A549 (cell line): ENCODE measurements at regions not wholly inside any gene's neighbourhood (a gene's known extent, or its start where the extent isn't known, plus 50 kb on each side); places are given as distances from the start of the nearest gene placed in this dataset.

Experiments used
- ATAC-seq, 2 experiments: fragments of 200-7000 bp in 1 of 2; fragments of >200 bp in 1 of 2; cut with Nextera tagmentation in 1 of 2; cut with Tn5 transposase in 1 of 2; 3 replicates each; pipeline versions ENCODE4 v1.8.0 to v1.9.1; 2018 to 2020; ENCODE audit warnings: mild to moderate bottlenecking in 1 of 2, moderate library complexity in 1 of 2
- CTCF ChIA-PET: fragments of 300-600 bp; sonication (Branson Sonifier 250); formaldehyde crosslinking; extraction: SDS; loops from one replicate; lab custom pipeline; 2021; ENCODE audit warnings: antibody characterized with exemption, inconsistent platforms; lab: Yijun Ruan, JAX
- POLR2A ChIA-PET: fragments of 350-600 bp; formaldehyde crosslinking; extraction: SDS; loops from one replicate; lab custom pipeline; 2021; ENCODE audit warnings: antibody characterized with exemption, inconsistent platforms; lab: Yijun Ruan, JAX
- DNase-seq, 2 experiments: peaks; one replicate each; pipeline versions ENCODE4 v3.0.0 to v3.0.0-alpha.2; 2011 to 2016; ENCODE audit warnings: low read depth in 1 of 2, low spot score in 1 of 2
- FAIRE-seq: peaks from 2 replicates; lab custom pipeline; 2011; peaks lifted over from hg19 to GRCh38; lab: Jason Lieb, UNC
- H3K27ac ChIP-seq, 2 experiments: fragments of >200 bp; sonication (Bioruptor Twin); formaldehyde crosslinking; 3 replicates each; pipeline ENCODE4 v1.5.1; 2016 to 2017
- H3K4me1 ChIP-seq: fragments of >200 bp; sonication (Bioruptor Twin); formaldehyde crosslinking; 3 replicates; pipeline ENCODE4 v1.6.1; 2016
- H3K4me2 ChIP-seq: fragments of >200 bp; sonication (Bioruptor Twin); formaldehyde crosslinking; 3 replicates; pipeline ENCODE4 v1.6.1; 2016
- H3K4me3 ChIP-seq: fragments of >200 bp; sonication (Bioruptor Twin); formaldehyde crosslinking; 3 replicates; pipeline ENCODE4 v1.5.1; 2016
- H3K9me3 ChIP-seq: fragments of >200 bp; sonication (Bioruptor Twin); formaldehyde crosslinking; 3 replicates; pipeline ENCODE4 v1.6.1; 2016
- CBX8 ChIP-seq: fragments of 200-600 bp; sonication (generic); IDR thresholded peaks from 2 replicates; pipeline ENCODE4 v1.6.1; 2016
- CEBPB ChIP-seq, 2 experiments: fragments of >200 bp in 1 of 2; sonication (Bioruptor Twin) in 1 of 2; formaldehyde crosslinking in 1 of 2; IDR thresholded peaks; 2 replicates each; pipeline ENCODE4 v1.6.1; 2012 to 2016
- CHD2 ChIP-seq: fragments of 150-350 bp; IDR thresholded peaks from 2 replicates; pipeline ENCODE4 v1.6.1; 2014; ENCODE audit warnings: low read length; ENCODE audit not compliant: partially characterized antibody
- CTCF ChIP-seq: fragments of >200 bp; sonication (Bioruptor Twin); formaldehyde crosslinking; IDR thresholded peaks from 3 replicates; pipeline ENCODE4 v1.5.1; 2016
- E2F6 ChIP-seq: IDR thresholded peaks from 2 replicates; pipeline ENCODE4 v1.6.1; 2012; ENCODE audit warnings: low read depth, borderline replicate concordance
- EHF ChIP-seq: fragments of 250-450 bp; sonication (Bioruptor Pico); IDR thresholded peaks from 2 replicates; pipeline ENCODE4 v1.5.0; 2020; ENCODE audit warnings: mild to moderate bottlenecking
- ELK1 ChIP-seq: fragments of 150-350 bp; IDR thresholded peaks from 2 replicates; pipeline ENCODE4 v1.6.1; 2014; ENCODE audit warnings: low read depth, mild to moderate bottlenecking, low read length
- EP300 ChIP-seq, 2 experiments: fragments of >200 bp; sonication (Bioruptor Twin); formaldehyde crosslinking; IDR thresholded peaks; 2 replicates in 1 of 2; 3 replicates in 1 of 2; pipeline ENCODE4 v1.6.1; 2016 to 2017
- ESRRA ChIP-seq: fragments of 150-350 bp; IDR thresholded peaks from 2 replicates; pipeline ENCODE4 v1.6.1; 2014; ENCODE audit warnings: mild to moderate bottlenecking, low read length, borderline replicate concordance
- FOSB ChIP-seq: fragments of 250-450 bp; sonication (Bioruptor Pico); IDR thresholded peaks from 2 replicates; pipeline ENCODE4 v1.5.0; 2020; ENCODE audit warnings: mild to moderate bottlenecking, moderate library complexity
- FOXS1 ChIP-seq: fragments of 250-450 bp; sonication (Bioruptor Pico); IDR thresholded peaks from 2 replicates; pipeline ENCODE4 v1.5.0; 2020; ENCODE audit warnings: mild to moderate bottlenecking, moderate library complexity
- HDAC2 ChIP-seq: fragments of 200-600 bp; sonication (generic); IDR thresholded peaks from 2 replicates; pipeline ENCODE4 v1.6.1; 2016
- HOXB5 ChIP-seq: fragments of 250-450 bp; sonication (Bioruptor Pico); IDR thresholded peaks from 2 replicates; pipeline ENCODE4 v1.5.0; 2020; ENCODE audit warnings: mild to moderate bottlenecking, moderate library complexity
- JUN ChIP-seq, 2 experiments: fragments of >200 bp; sonication (Bioruptor Twin); formaldehyde crosslinking; IDR thresholded peaks; 2 replicates in 1 of 2; 3 replicates in 1 of 2; pipeline ENCODE4 v1.6.1; 2016 to 2017
- JUNB ChIP-seq: fragments of >200 bp; sonication (Bioruptor Twin); formaldehyde crosslinking; IDR thresholded peaks from 2 replicates; pipeline ENCODE4 v1.6.1; 2016
- MAX ChIP-seq: IDR thresholded peaks from 2 replicates; pipeline ENCODE4 v1.6.1; 2012
- MAZ ChIP-seq: fragments of 150-350 bp; IDR thresholded peaks from 2 replicates; pipeline ENCODE4 v1.6.1; 2014; ENCODE audit warnings: antibody characterized with exemption, low read depth, low read length, borderline replicate concordance
- NPAS2 ChIP-seq: fragments of 250-450 bp; sonication (Bioruptor Pico); IDR thresholded peaks from 2 replicates; pipeline ENCODE4 v1.8.0; 2022; ENCODE audit warnings: mild to moderate bottlenecking, moderate library complexity, borderline replicate concordance
- NR3C1 ChIP-seq: fragments of >200 bp; sonication (Bioruptor Twin); formaldehyde crosslinking; IDR thresholded peaks from 3 replicates; pipeline ENCODE4 v1.6.1; 2017
- POLR2A ChIP-seq: IDR thresholded peaks from 2 replicates; pipeline ENCODE4 v1.6.1; 2012; ENCODE audit warnings: mild to moderate bottlenecking, low read length
- POLR2AphosphoS2 ChIP-seq: conservative IDR thresholded peaks from 2 replicates; pipeline ENCODE4 v1.6.1; 2012; ENCODE audit warnings: low read length, improper control_type of control experiment, inconsistent platforms
- RARB ChIP-seq: fragments of 250-450 bp; sonication (Bioruptor Pico); IDR thresholded peaks from 2 replicates; pipeline ENCODE4 v1.8.0; 2021; ENCODE audit warnings: mild to moderate bottlenecking, moderate library complexity
- REST ChIP-seq: fragments of 200-600 bp; sonication (generic); IDR thresholded peaks from 2 replicates; pipeline ENCODE4 v1.6.1; 2016; ENCODE audit warnings: antibody characterized with exemption, mild to moderate bottlenecking, moderate library complexity
- TFCP2L1 ChIP-seq: fragments of 250-450 bp; sonication (Bioruptor Pico); IDR thresholded peaks from 2 replicates; pipeline ENCODE4 v1.5.0; 2021; ENCODE audit warnings: mild to moderate bottlenecking
- ZC3H11A ChIP-seq: fragments of 450-650 bp; IDR thresholded peaks from 2 replicates; pipeline ENCODE4 v1.6.1; 2014; ENCODE audit warnings: antibody characterized with exemption, mild to moderate bottlenecking
- ZNF302 ChIP-seq: fragments of 250-450 bp; sonication (Bioruptor Pico); IDR thresholded peaks from 2 replicates; pipeline ENCODE4 v1.9.0; 2021; ENCODE audit warnings: inconsistent platforms, mild to moderate bottlenecking, moderate library complexity
- ZSCAN20 ChIP-seq: fragments of 250-450 bp; sonication (Bioruptor Pico); IDR thresholded peaks from 2 replicates; pipeline ENCODE4 v1.8.0; 2022; ENCODE audit warnings: mild to moderate bottlenecking, moderate library complexity
- WGBS: methylation state at CpG from one replicate; pipeline ENCODE4 v1.1.6; 2017; ENCODE audit errors: missing lambda C conversion rate; 5-methylcytosine and 5-hydroxymethylcytosine counted together

GRCh38 chr7:42493436-42494198 is 256.6 kb upstream of the GLI3 start:
- Histone ChIP-seq H3K9me3 (no peaks in the 10 kb centered on the region), H3K4me3 (peak overlapping the region; percentile 23; the same call in 1 of the 3 replicates), H3K4me1 (no peaks in the 10 kb centered on the region), H3K4me2 (peak overlapping the region; percentile 68), H3K27ac (no peak overlapping the region)
- DNase-seq: peak in 1 of 2 experiments; percentile 17
- POLR2A ChIA-PET: no interaction called here
- WGBS: 6% methylated on average over 25 of the region's 29 CpGs
- CTCF ChIA-PET: no interaction called here
- TF ChIP-seq POLR2AphosphoS2 (no peak), RARB (CRISPR knock-in tag) (no peak), HOXB5 (CRISPR knock-in tag) (no peak), ESRRA (no peak), CTCF (no peak), EP300 (IDR thresholded peaks at IDR 0.05) (no peak), E2F6 (no peak), FOSB (CRISPR knock-in tag) (no peak), JUNB (no peak), ZNF302 (CRISPR knock-in tag) (no peak), CBX8 (no peak)
- peak; percentile 70 to 78; a peak in 4 of 6 replicates for ATAC-seq
- FAIRE-seq: no peak

GRCh38 chr7:42492920-42493319 is 255.9 kb upstream of the GLI3 start:
- ATAC-seq (no peak), DNase-seq (no peak), FAIRE-seq (no peak)
- peak overlapping the region; percentile 68 for H3K4me2 ChIP-seq
- 30% methylated on average over 7 of the region's 7 CpGs for WGBS
- no peak overlapping the region for H3K4me3 ChIP-seq
- POLR2A ChIA-PET: no interaction called here
- no peaks in the 10 kb centered on the region for H3K9me3 ChIP-seq
- TF ChIP-seq JUN (IDR thresholded peaks at IDR 0.05): no peak
- TF ChIP-seq NPAS2 (CRISPR knock-in tag): no peak
- no peak for TF ChIP-seq TFCP2L1 (CRISPR knock-in tag)
- no peak for TF ChIP-seq ZSCAN20 (CRISPR knock-in tag)
- TF ChIP-seq CHD2: no peak
- no peak for TF ChIP-seq JUNB
- TF ChIP-seq ELK1: no peak
- no peak for TF ChIP-seq FOXS1 (CRISPR knock-in tag)
- no peak for TF ChIP-seq MAX
- no peak for TF ChIP-seq ZC3H11A
- TF ChIP-seq HDAC2: no peak
- TF ChIP-seq CEBPB (IDR thresholded peaks at IDR 0.05): no peak
- no peak for TF ChIP-seq POLR2A
- TF ChIP-seq EP300 (IDR thresholded peaks at IDR 0.05): no peak
- TF ChIP-seq NR3C1: no peak
- no peak for TF ChIP-seq REST
- TF ChIP-seq CTCF: no peak
- TF ChIP-seq MAZ: no peak
- no peak for TF ChIP-seq EHF (CRISPR knock-in tag)
- CTCF ChIA-PET: no interaction called here
- H3K4me1 ChIP-seq: no peaks in the 10 kb centered on the region
- no peak overlapping the region for H3K27ac ChIP-seq
